ENCODE measurements at regions not wholly inside any gene's neighbourhood (a gene's known extent, or its start where the extent isn't known, plus 50 kb on each side); places are given as distances from the start of the nearest gene placed in this dataset.

DNA sequence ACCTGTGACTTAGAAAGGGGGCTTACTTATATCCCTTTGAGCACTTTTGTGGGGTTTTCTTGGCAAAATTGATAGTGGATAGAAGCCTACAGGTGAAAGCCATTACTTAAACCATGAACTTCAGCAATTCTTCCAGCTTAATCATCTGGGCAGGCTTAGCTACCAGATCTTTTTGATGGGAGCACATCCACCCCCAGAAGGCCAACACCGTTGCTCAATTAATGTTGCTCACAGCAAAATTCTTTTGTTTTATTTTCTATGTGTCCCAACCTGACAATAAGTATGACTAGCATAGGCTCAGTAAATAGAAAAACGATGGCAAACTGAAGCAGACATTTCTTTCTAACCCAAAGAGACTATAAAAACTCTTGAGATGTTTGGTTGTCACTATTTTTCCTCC lies 269.4 kb upstream of the TCF4 start:
- ATAC-seq (ENCODE audit: low FRiP score in 2 of 2) = no peak
- H3K36me3 ChIP-seq = no peaks in the 10 kb centered on the region
- no peaks in the 10 kb centered on the region for H3K9me3 ChIP-seq
- H3K27me3 ChIP-seq = no peaks in the 10 kb centered on the region
- 85 to 95% methylated on average over 2 of the region's 2 CpGs for WGBS, 2 donors
- no peak overlapping the region for H3K4me3 ChIP-seq
- no peak overlapping the region for H3K27ac ChIP-seq
- no peaks in the 10 kb centered on the region for H3K4me1 ChIP-seq
- TF ChIP-seq POLR2A (IDR thresholded peaks at IDR 0.05) (no peak), POLR2AphosphoS5 (IDR thresholded peaks at IDR 0.05) (no peak), CTCF (IDR thresholded peaks at IDR 0.05) (no peak), EP300 (IDR thresholded peaks at IDR 0.05) (no peak)
- DNase-seq = no peak

DNA sequence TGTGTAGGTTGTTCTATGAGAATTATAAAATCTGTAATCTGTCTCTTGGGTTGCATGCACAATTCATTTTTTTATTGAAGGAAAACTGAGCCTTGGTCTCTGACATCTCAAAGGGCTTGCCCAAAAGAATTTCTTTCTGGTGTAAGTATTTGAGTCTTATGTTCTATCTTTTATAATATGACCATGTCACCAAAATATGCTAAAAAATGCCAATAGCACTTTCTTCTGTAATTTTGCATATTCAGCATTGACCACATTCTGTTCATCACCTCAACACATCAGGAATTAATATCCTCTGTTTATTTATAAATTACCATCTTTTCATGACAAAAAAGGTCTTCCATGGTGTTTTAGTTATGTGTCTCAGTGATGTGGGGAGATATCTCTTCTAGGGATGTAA lies 268.7 kb upstream of the TCF4 start:
- no peaks in the 10 kb centered on the region for H3K36me3 ChIP-seq
- no peak for TF ChIP-seq POLR2AphosphoS5 (IDR thresholded peaks at IDR 0.05)
- no peak for TF ChIP-seq POLR2A (IDR thresholded peaks at IDR 0.05)
- no peak for TF ChIP-seq CTCF (IDR thresholded peaks at IDR 0.05)
- TF ChIP-seq EP300 (IDR thresholded peaks at IDR 0.05) = no peak
- no peaks in the 10 kb centered on the region for H3K9me3 ChIP-seq
- no peak overlapping the region for H3K4me3 ChIP-seq
- ATAC-seq (ENCODE audit: low FRiP score in 2 of 2) (no peak), DNase-seq (no peak)
- no peak overlapping the region for H3K27ac ChIP-seq
- H3K4me1 ChIP-seq = no peaks in the 10 kb centered on the region
- H3K27me3 ChIP-seq = no peaks in the 10 kb centered on the region

DNA sequence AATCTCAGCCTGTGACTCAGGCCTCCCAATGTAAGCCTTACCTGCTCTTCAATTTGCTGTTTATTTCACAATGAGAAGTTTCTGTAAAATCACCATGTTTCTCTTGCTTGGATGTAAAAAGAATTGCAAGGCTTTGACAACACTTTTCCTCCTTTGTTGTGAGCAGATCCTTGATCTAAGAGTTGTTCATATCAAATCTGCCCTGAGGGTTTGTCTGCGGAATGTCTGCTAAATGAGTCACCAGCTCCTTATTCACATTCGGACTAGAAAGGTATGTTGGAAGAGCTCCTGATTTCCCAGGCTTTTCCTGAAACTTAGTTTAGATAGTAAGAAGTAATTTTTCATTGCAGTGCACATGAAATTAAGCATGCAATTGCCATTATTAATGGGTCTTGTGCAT lies 268.2 kb upstream of the TCF4 start:
- TF ChIP-seq CTCF (IDR thresholded peaks at IDR 0.05) (no peak), EP300 (IDR thresholded peaks at IDR 0.05) (no peak), POLR2A (IDR thresholded peaks at IDR 0.05) (no peak), POLR2AphosphoS5 (IDR thresholded peaks at IDR 0.05) (no peak)
- Histone ChIP-seq H3K27me3 (no peaks in the 10 kb centered on the region), H3K4me1 (no peaks in the 10 kb centered on the region), H3K36me3 (no peaks in the 10 kb centered on the region), H3K4me3 (no peak overlapping the region), H3K9me3 (no peaks in the 10 kb centered on the region), H3K27ac (no peak overlapping the region)
- WGBS, 2 donors = 66 to 84% methylated on average over 2 of the region's 2 CpGs
- ATAC-seq (ENCODE audit: low FRiP score in 2 of 2) = no peak
- DNase-seq = no peak

DNA sequence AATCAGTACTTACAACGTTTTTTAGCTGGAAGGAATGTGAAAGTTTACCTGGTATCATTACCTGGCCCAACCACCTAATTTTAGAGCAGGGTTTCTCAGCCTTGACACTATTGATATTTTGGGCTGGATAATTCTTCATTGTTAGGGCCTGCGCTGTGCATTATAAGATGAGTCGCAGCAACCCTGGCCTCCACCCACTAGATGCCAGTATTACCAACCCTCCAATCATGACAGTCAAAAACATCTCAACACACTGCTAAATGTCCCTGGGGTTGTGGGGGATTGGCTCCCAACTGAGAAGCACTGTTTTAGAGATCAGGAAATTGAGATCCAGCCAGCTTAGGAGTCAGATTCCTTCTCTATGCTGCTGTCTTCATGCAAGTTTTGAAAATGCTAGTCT lies 265.3 kb upstream of the TCF4 start:
- Histone ChIP-seq H3K9me3 (no peaks in the 10 kb centered on the region), H3K4me3 (no peak overlapping the region), H3K4me1 (no peaks in the 10 kb centered on the region), H3K27ac (no peak overlapping the region), H3K27me3 (no peaks in the 10 kb centered on the region), H3K36me3 (no peaks in the 10 kb centered on the region)
- WGBS, 2 donors = 83 to 91% methylated on average over 3 of the region's 3 CpGs
- ATAC-seq (ENCODE audit: low FRiP score in 2 of 2) (no peak), DNase-seq (no peak)
- TF ChIP-seq POLR2AphosphoS5 (IDR thresholded peaks at IDR 0.05) (no peak), CTCF (IDR thresholded peaks at IDR 0.05) (no peak), POLR2A (IDR thresholded peaks at IDR 0.05) (no peak), EP300 (IDR thresholded peaks at IDR 0.05) (no peak)

DNA sequence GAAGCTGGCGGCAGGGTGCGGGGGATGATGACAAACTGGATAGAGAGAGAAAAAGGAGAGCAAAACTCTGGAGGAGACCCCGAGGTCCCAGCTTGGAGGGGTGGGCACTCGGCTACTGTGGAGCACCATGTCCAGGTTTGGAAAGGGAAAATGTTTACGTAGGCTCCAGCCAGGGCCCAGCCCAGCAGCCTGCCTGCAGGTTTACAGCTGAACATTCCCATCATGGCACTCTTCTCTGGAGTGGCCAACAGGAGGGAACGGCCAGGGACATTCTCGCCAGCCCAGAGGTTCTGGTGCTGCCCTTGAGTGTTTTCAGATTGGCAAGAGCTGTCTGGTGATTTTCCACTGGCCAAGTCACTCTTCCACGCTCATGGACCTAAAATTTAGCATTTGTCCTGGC lies 262.9 kb upstream of the TCF4 start:
- no peak overlapping the region for H3K4me3 ChIP-seq
- TF ChIP-seq POLR2AphosphoS5 (IDR thresholded peaks at IDR 0.05) (no peak), CTCF (IDR thresholded peaks at IDR 0.05) (no peak), POLR2A (IDR thresholded peaks at IDR 0.05) (no peak), EP300 (IDR thresholded peaks at IDR 0.05) (no peak)
- no peaks in the 10 kb centered on the region for H3K27me3 ChIP-seq
- no peak for ATAC-seq (ENCODE audit: low FRiP score in 2 of 2)
- no peaks in the 10 kb centered on the region for H3K36me3 ChIP-seq
- no peaks in the 10 kb centered on the region for H3K4me1 ChIP-seq
- H3K9me3 ChIP-seq = no peaks in the 10 kb centered on the region
- H3K27ac ChIP-seq = no peak overlapping the region
- no peak for DNase-seq
- 76 to 85% methylated on average over 8 of the region's 8 CpGs for WGBS, 2 donors
